Retinal pigment epithelial cell (primary cell): ENCODE measurements at regions not wholly inside any gene's neighbourhood (a gene's known extent, or its start where the extent isn't known, plus 50 kb on each side); places are given as distances from the start of the nearest gene placed in this dataset.
"Not testable (repeated sequence)": the region's sequence is repeated elsewhere in the genome, so short reads cannot be mapped to it uniquely, and the experiment has no call there.

Experiments
- DNase-seq: peaks from one replicate; pipeline ENCODE4 v3.0.0-alpha.2; 2010; ENCODE audit warnings: low read depth
- H3K4me3 ChIP-seq: 2 replicates; pipeline ENCODE4 v1.5.1; 2011; ENCODE audit warnings: mild to moderate bottlenecking, low read length, control low read depth, moderate library complexity
- CTCF ChIP-seq: conservative IDR thresholded peaks from 2 replicates; pipeline ENCODE4 v1.5.1; 2011; ENCODE audit warnings: low read depth, low read length, control low read depth, inconsistent platforms

- no peak for TF ChIP-seq CTCF
- H3K4me3 ChIP-seq, result no peak overlapping the region
- DNase-seq, result no peak
These were observed 795.5 kb downstream of the AACS start for GRCh38 chr12:125860672-125861288.

GRCh38 chr12:125861299-125862281 lies 796.4 kb downstream of the AACS start:
- no peak for TF ChIP-seq CTCF
- no peak for DNase-seq

GRCh38 chr12:125865236-125865635 lies 800.0 kb downstream of the AACS start:
- not testable (repeated sequence) for DNase-seq, H3K4me3 ChIP-seq

More at GRCh38 chr12:125861299-125862281, 796.4 kb downstream of the AACS start:
- H3K4me3 ChIP-seq, result no peak overlapping the region

GRCh38 chr12:125871811-125872594 lies 806.8 kb downstream of the AACS start:
- no peak overlapping the region for H3K4me3 ChIP-seq
- no peak for DNase-seq
- no peak for TF ChIP-seq CTCF

- no peak overlapping the region for H3K4me3 ChIP-seq
- TF ChIP-seq CTCF, result no peak
- DNase-seq, result no peak
These were observed 807.8 kb downstream of the AACS start for GRCh38 chr12:125873016-125873415.

- no peak for DNase-seq
- no peak for TF ChIP-seq CTCF
- H3K4me3 ChIP-seq, result no peak overlapping the region
These were observed 813.2 kb downstream of the AACS start for GRCh38 chr12:125878483-125878882.

- no peak for TF ChIP-seq CTCF
- H3K4me3 ChIP-seq, result no peak overlapping the region
- DNase-seq, result no peak
These were observed 816.9 kb downstream of the AACS start for GRCh38 chr12:125882141-125882540.
